ENCODE measurements at regions not wholly inside any gene's neighbourhood (a gene's known extent, or its start where the extent isn't known, plus 50 kb on each side); places are given as distances from the start of the nearest gene placed in this dataset.

DNA sequence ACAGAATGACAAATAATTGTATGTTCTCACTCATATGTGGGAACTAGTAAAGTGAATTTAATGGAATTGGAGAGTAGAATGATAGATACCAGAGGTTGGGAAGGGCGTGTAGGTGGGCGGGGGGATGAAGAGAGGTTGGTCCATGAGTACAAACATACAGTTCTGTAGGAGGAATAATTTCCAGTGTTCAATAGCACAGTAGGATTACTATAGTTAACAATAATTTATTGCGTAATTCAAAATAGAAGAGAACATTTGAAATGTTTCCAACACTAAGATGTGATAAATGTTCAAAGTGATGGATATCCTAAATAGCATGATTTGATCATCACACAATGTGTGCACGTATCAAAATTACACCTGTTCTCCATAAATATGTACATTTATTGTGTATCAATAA is 106.2 kb upstream of the IL1RAPL2 start:
- Histone ChIP-seq H2BK12ac (ENCODE audit: low read depth, low read length) (no peak overlapping the region), H2BK20ac (ENCODE audit: low read length) (no peak overlapping the region), H2AK5ac (ENCODE audit: low read depth, low read length) (no peak overlapping the region), H3K79me2 (ENCODE audit: control insufficient read depth in 1 of 2, insufficient read depth in 2 of 2, low read length in 2 of 2) (no peaks in the 10 kb centered on the region), H3K9me3 (ENCODE audit: insufficient read depth in 2 of 2, low read depth in 1 of 2, low read length in 1 of 2) (no peaks in the 10 kb centered on the region), H3K79me1 (ENCODE audit: low read depth, low read length) (no peaks in the 10 kb centered on the region), H3K23ac (ENCODE audit: insufficient read length) (no peak overlapping the region), H3K27ac (ENCODE audit: low read depth, low read length) (no peak overlapping the region), H3K27me3 (replicated peaks in 1 of 4; ENCODE audit: control insufficient read depth in 3 of 4, extremely low read depth in 1 of 4, insufficient read depth in 3 of 4, low read length in 3 of 4) (no peaks in the 10 kb centered on the region), H4K20me1 (replicated peaks in 1 of 2; ENCODE audit: control insufficient read depth in 1 of 2, insufficient read depth in 2 of 2, low read length in 2 of 2) (no peaks in the 10 kb centered on the region), H3K4ac (replicated peaks; ENCODE audit: insufficient read length, low read depth, low read length) (no peak overlapping the region), H4K91ac (replicated peaks; ENCODE audit: insufficient read length, low read length) (no peak overlapping the region), H4K8ac (ENCODE audit: extremely low read depth, insufficient read depth, low read length) (no peak overlapping the region), H3K4me1 (replicated peaks in 1 of 4; ENCODE audit: control insufficient read depth in 3 of 4, insufficient read depth in 4 of 4, low read length in 3 of 4) (no peaks in the 10 kb centered on the region), H3K23me2 (ENCODE audit: low read depth, low read length) (no peaks in the 10 kb centered on the region), H3K4me3 (ENCODE audit: extremely low read depth in 1 of 4, insufficient read depth in 2 of 4, low read depth in 3 of 4, low read length in 4 of 4) (no peak overlapping the region), H4K5ac (ENCODE audit: insufficient read length, low read depth, low read length) (no peak overlapping the region), H3K36me3 (ENCODE audit: control insufficient read depth in 2 of 4, insufficient read depth in 4 of 4, low read length in 3 of 4) (no peaks in the 10 kb centered on the region), H2BK120ac (replicated peaks; ENCODE audit: low read depth, low read length) (no peak overlapping the region), H3K18ac (ENCODE audit: extremely low read depth, low read length) (no peak overlapping the region), H2BK15ac (ENCODE audit: low read length) (no peak overlapping the region), H2AFZ (ENCODE audit: low read length) (no peak overlapping the region), H3K56ac (replicated peaks; ENCODE audit: insufficient read length, low read depth, low read length) (no peak overlapping the region), H3K14ac (ENCODE audit: insufficient read length) (no peak overlapping the region), H3K4me2 (ENCODE audit: insufficient read depth in 1 of 2, low read depth in 2 of 2, low read length in 2 of 2) (no peak overlapping the region), H3K9ac (replicated peaks in 1 of 4; ENCODE audit: extremely low read depth in 1 of 4, low read depth in 3 of 4, low read length in 3 of 4) (no peak overlapping the region), H2BK5ac (ENCODE audit: low read depth, low read length) (no peak overlapping the region)
- WGBS, 2 experiments (ENCODE audit: extremely low coverage in 1 of 2, insufficient coverage in 1 of 2, insufficient read length in 1 of 2, insufficient replicate concordance in 2 of 2, low coverage in 1 of 2, low lambda C conversion rate in 2 of 2, missing lambda C conversion rate in 1 of 2) = 92% methylated on average over 2 of the region's 4 CpGs; no CpG with 5 or more reads in 1 of the 2 experiments
- DNase-seq (ENCODE audit: low read depth in 1 of 2, low spot score in 2 of 2) (no peak), FAIRE-seq (no peak)
- CTCF ChIA-PET (ENCODE audit: partially characterized antibody) = no interaction called here
- POLR2A ChIA-PET (ENCODE audit: partially characterized antibody) = no interaction called here
- TF ChIP-seq SIRT6 (IDR thresholded peaks at IDR 0.05; ENCODE audit: low read length) = no peak
- TF ChIP-seq ZNF274 (IDR thresholded peaks at IDR 0.05; ENCODE audit: borderline replicate concordance, extremely low read depth, low read length) = no peak
- TF ChIP-seq, protein P1, sequence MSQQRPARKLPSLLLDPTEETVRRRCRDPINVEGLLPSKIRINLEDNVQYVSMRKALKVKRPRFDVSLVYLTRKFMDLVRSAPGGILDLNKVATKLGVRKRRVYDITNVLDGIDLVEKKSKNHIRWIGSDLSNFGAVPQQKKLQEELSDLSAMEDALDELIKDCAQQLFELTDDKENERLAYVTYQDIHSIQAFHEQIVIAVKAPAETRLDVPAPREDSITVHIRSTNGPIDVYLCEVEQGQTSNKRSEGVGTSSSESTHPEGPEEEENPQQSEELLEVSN (IDR thresholded peaks at IDR 0.05) = no peak
- TF ChIP-seq CTBP2 (IDR thresholded peaks at IDR 0.05; ENCODE audit: borderline replicate concordance, insufficient read depth, insufficient read length, low read length) = no peak
- no peak for TF ChIP-seq ASH2L (IDR thresholded peaks at IDR 0.05; ENCODE audit: low read length)
- TF ChIP-seq JUND (IDR thresholded peaks at IDR 0.05; ENCODE audit: low read length) = no peak
- TF ChIP-seq TBP (IDR thresholded peaks at IDR 0.05; ENCODE audit: low read depth, low read length) = no peak
- TF ChIP-seq EZH2 (IDR thresholded peaks at IDR 0.05; ENCODE audit: low read depth, low read length, severe bottlenecking) = no peak
- TF ChIP-seq, protein P2, sequence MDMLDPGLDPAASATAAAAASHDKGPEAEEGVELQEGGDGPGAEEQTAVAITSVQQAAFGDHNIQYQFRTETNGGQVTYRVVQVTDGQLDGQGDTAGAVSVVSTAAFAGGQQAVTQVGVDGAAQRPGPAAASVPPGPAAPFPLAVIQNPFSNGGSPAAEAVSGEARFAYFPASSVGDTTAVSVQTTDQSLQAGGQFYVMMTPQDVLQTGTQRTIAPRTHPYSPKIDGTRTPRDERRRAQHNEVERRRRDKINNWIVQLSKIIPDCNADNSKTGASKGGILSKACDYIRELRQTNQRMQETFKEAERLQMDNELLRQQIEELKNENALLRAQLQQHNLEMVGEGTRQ (IDR thresholded peaks at IDR 0.05; ENCODE audit: low read length) = no peak
- no peak for TF ChIP-seq FOSL1 (IDR thresholded peaks at IDR 0.05; ENCODE audit: insufficient read depth, low read depth, low read length)
- TF ChIP-seq, protein P3, sequence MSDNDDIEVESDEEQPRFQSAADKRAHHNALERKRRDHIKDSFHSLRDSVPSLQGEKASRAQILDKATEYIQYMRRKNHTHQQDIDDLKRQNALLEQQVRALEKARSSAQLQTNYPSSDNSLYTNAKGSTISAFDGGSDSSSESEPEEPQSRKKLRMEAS (IDR thresholded peaks at IDR 0.05) = no peak
- TF ChIP-seq YY1 (IDR thresholded peaks at IDR 0.05; ENCODE audit: low read depth, low read length) = no peak
- TF ChIP-seq RNF2 (IDR thresholded peaks at IDR 0.05; ENCODE audit: borderline replicate concordance, low read depth, low read length, missing control alignments, poor library complexity, severe bottlenecking) = no peak

Data from H1 (cell line).